Ishikawa (cell line): ENCODE measurements at regions not wholly inside any gene's neighbourhood (a gene's known extent, or its start where the extent isn't known, plus 50 kb on each side); places are given as distances from the start of the nearest gene placed in this dataset.

ENCODE experiments used
- CREB1 ChIP-seq: IDR thresholded peaks from 2 replicates; pipeline ENCODE4 v1.6.1; 2012; ENCODE audit warnings: low read depth
- EP300 ChIP-seq: IDR thresholded peaks from 2 replicates; pipeline ENCODE4 v1.6.1; 2012; ENCODE audit warnings: borderline replicate concordance
- FOXM1 ChIP-seq: IDR thresholded peaks from 2 replicates; pipeline ENCODE4 v1.6.1; 2012; ENCODE audit warnings: low read depth, borderline replicate concordance
- MAX ChIP-seq: IDR thresholded peaks from 2 replicates; pipeline ENCODE4 v1.6.1; 2012
- NFIC ChIP-seq: IDR thresholded peaks from 2 replicates; pipeline ENCODE4 v1.6.1; 2012
- RAD21 ChIP-seq: IDR thresholded peaks from 2 replicates; pipeline ENCODE4 v1.6.1; 2012; ENCODE audit warnings: low read depth
- TAF1 ChIP-seq: IDR thresholded peaks from 2 replicates; pipeline ENCODE4 v1.6.1; 2012; ENCODE audit warnings: low read depth, mild to moderate bottlenecking
- TCF12 ChIP-seq: IDR thresholded peaks from 2 replicates; pipeline ENCODE4 v1.6.1; 2012; ENCODE audit warnings: low read depth
- TEAD4 ChIP-seq: IDR thresholded peaks from 2 replicates; pipeline ENCODE4 v1.6.1; 2012
- YY1 ChIP-seq: IDR thresholded peaks from 2 replicates; pipeline ENCODE4 v1.6.1; 2012; ENCODE audit warnings: low read depth
- ZBTB7A ChIP-seq: IDR thresholded peaks from 2 replicates; pipeline ENCODE4 v1.6.1; 2012; ENCODE audit warnings: low read depth
- TF ChIP-seq, protein P1 (sequence below): IDR thresholded peaks from 2 replicates; pipeline ENCODE4 v1.6.1; 2012; ENCODE audit warnings: low read depth, mild to moderate bottlenecking

GRCh38 chr20:60148885-60149284 is 190.7 kb downstream of the CDH26 start:
- TF ChIP-seq RAD21 (no peak), CREB1 (no peak), YY1 (no peak), MAX (no peak), TCF12 (no peak), EP300 (no peak), TAF1 (no peak), TEAD4 (no peak), ZBTB7A (no peak), FOXM1 (no peak), NFIC (no peak)
- TF ChIP-seq, protein P1, sequence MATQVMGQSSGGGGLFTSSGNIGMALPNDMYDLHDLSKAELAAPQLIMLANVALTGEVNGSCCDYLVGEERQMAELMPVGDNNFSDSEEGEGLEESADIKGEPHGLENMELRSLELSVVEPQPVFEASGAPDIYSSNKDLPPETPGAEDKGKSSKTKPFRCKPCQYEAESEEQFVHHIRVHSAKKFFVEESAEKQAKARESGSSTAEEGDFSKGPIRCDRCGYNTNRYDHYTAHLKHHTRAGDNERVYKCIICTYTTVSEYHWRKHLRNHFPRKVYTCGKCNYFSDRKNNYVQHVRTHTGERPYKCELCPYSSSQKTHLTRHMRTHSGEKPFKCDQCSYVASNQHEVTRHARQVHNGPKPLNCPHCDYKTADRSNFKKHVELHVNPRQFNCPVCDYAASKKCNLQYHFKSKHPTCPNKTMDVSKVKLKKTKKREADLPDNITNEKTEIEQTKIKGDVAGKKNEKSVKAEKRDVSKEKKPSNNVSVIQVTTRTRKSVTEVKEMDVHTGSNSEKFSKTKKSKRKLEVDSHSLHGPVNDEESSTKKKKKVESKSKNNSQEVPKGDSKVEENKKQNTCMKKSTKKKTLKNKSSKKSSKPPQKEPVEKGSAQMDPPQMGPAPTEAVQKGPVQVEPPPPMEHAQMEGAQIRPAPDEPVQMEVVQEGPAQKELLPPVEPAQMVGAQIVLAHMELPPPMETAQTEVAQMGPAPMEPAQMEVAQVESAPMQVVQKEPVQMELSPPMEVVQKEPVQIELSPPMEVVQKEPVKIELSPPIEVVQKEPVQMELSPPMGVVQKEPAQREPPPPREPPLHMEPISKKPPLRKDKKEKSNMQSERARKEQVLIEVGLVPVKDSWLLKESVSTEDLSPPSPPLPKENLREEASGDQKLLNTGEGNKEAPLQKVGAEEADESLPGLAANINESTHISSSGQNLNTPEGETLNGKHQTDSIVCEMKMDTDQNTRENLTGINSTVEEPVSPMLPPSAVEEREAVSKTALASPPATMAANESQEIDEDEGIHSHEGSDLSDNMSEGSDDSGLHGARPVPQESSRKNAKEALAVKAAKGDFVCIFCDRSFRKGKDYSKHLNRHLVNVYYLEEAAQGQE: no peak
